SJSA1 (cell line): ENCODE measurements at regions not wholly inside any gene's neighbourhood (a gene's known extent, or its start where the extent isn't known, plus 50 kb on each side); places are given as distances from the start of the nearest gene placed in this dataset.

Source experiments
- DNase-seq, 2 experiments: peaks; one replicate each; pipeline ENCODE4 v3.0.0-alpha.2; 2015 to 2020; ENCODE audit warnings: low spot score in 2 of 2, low read depth in 1 of 2
- H3K27ac ChIP-seq: fragments of 250-450 bp; sonication (Bioruptor Pico); 2 replicates; pipeline ENCODE4 v1.5.1; 2020; ENCODE audit warnings: mild to moderate bottlenecking, moderate library complexity
- H3K27me3 ChIP-seq: fragments of 250-450 bp; sonication (Bioruptor Pico); replicated peaks from 2 replicates; pipeline ENCODE4 v1.5.1; 2020; ENCODE audit warnings: mild to moderate bottlenecking, moderate library complexity
- H3K36me3 ChIP-seq: fragments of 250-450 bp; sonication (Bioruptor Pico); 2 replicates; pipeline ENCODE4 v1.5.1; 2020; ENCODE audit warnings: mild to moderate bottlenecking
- H3K4me1 ChIP-seq: fragments of 250-450 bp; sonication (Bioruptor Pico); replicated peaks from 2 replicates; pipeline ENCODE4 v1.6.1; 2021; ENCODE audit warnings: mild to moderate bottlenecking
- H3K4me3 ChIP-seq: fragments of 250-450 bp; sonication (Bioruptor Pico); 2 replicates; pipeline ENCODE4 v1.5.1; 2020; ENCODE audit warnings: mild to moderate bottlenecking
- H3K9me3 ChIP-seq: fragments of 250-450 bp; sonication (Bioruptor Pico); replicated peaks from 2 replicates; pipeline ENCODE4 v1.5.1; 2020; ENCODE audit warnings: mild to moderate bottlenecking

DNA sequence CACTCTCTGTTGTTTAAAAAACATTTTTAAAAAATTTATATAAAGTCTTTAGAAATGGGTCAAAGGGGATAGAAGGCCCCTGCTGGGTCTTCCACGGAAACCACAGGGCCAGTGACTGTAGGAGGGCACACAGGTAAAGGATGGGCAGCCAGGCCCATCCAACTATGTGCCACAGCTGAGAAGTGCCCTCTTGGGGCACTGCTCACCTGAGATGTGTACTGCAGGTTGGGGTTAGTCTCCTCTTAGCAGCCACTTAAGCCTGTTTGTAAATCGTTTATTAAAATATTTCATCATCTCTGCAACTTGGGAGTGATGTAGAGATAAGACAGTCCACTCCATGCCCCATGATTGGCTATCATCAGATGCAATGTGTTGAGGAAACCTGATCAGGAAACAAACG, 222.4 kb downstream of the DIRAS2 start:
- H3K36me3 ChIP-seq: no peaks in the 10 kb centered on the region
- DNase-seq: no peak
- H3K27ac ChIP-seq: no peak overlapping the region
- H3K4me1 ChIP-seq: peaks cover 12% of the 10 kb centered on the region
- H3K27me3 ChIP-seq: no peaks in the 10 kb centered on the region
- H3K9me3 ChIP-seq: no peaks in the 10 kb centered on the region
- no peak overlapping the region for H3K4me3 ChIP-seq

GRCh38 chr9:90420768-90421513, 221.7 kb downstream of the DIRAS2 start:
- Histone ChIP-seq H3K27ac (no peak overlapping the region), H3K4me1 (peaks cover 12% of the 10 kb centered on the region), H3K36me3 (no peaks in the 10 kb centered on the region), H3K4me3 (no peak overlapping the region), H3K27me3 (no peaks in the 10 kb centered on the region), H3K9me3 (no peaks in the 10 kb centered on the region)
- peak in 1 of 2 experiments; percentile 28 for DNase-seq

DNA sequence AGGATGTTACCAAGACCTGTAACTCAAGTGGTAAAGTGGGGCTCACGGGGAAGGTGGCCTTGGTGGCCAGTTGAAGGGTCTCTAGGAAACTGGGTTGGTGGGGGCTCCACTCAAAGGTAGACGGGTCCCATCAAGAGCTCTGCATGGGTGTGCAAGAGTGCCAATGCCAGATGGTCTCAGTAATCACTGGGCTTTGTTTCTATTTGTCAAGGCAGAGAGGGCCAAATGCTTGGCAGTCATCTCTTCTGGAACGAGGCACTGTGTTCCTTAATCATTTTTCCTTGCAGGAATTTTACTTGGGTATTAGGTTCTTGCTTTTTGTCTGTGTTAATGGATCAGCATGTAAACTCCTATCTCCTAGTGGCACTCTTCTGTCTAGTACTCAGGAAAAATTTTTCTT, 220.8 kb downstream of the DIRAS2 start:
- Histone ChIP-seq H3K4me3 (no peak overlapping the region), H3K36me3 (no peaks in the 10 kb centered on the region), H3K4me1 (peaks cover 12% of the 10 kb centered on the region), H3K27ac (no peak overlapping the region), H3K9me3 (no peaks in the 10 kb centered on the region), H3K27me3 (no peaks in the 10 kb centered on the region)
- no peak for DNase-seq

DNA sequence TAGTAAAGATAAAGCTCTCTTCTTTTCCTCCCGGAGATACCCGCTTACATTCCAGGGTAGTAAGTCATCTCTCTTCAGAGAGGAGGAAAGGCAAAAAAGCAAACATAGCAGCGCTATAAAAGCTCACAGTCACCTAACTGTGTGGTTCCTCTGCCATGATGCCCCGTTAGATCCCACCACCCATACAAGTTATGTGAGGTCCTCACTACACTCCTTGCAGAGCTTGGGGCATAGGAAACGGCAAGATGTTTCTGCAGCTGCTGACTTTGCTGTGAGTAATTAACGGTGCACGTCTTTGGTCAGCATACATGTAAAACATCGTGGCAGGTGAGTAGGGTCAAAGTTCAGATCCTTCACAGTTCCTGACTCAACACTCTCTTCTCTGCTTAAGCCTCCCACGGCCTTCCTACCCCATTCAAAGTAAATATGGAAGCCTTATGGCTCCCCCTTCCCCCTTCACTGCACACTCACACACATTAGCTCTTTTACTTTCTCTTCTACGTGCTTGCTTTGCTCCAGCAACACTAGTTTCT, 218.9 kb downstream of the DIRAS2 start:
- Histone ChIP-seq H3K4me1 (peaks cover 12% of the 10 kb centered on the region), H3K27me3 (no peaks in the 10 kb centered on the region), H3K27ac (no peak overlapping the region), H3K4me3 (no peak overlapping the region), H3K36me3 (no peaks in the 10 kb centered on the region), H3K9me3 (no peaks in the 10 kb centered on the region)
- peak in 1 of 2 experiments; percentile 37 for DNase-seq

GRCh38 chr9:90428517-90428916, 214.1 kb downstream of the DIRAS2 start:
- Histone ChIP-seq H3K36me3 (no peaks in the 10 kb centered on the region), H3K4me1 (peaks cover 3% of the 10 kb centered on the region), H3K9me3 (no peaks in the 10 kb centered on the region), H3K27me3 (no peaks in the 10 kb centered on the region), H3K27ac (no peak overlapping the region), H3K4me3 (no peak overlapping the region)
- no peak for DNase-seq

DNA sequence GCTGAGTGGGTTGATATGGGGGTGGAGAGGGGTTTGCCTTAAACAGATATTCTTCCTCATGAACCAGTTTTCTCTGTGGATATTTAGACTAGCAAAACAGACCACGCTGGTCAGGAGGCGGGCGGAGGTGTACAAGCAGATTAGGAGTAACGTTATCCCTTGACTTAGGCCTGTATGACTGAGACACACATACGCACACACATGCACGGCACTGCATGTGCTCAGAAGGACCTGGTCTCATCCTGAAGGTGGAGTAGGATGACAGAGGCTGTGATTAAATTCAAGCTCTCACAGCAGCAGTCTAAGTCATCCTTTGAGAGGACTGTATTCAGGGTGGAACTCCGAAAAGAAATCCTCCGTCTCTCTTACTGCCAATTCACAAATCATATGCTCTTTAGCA, 209.7 kb downstream of the DIRAS2 start:
- H3K27ac ChIP-seq: no peak overlapping the region
- no peak overlapping the region for H3K4me3 ChIP-seq
- no peaks in the 10 kb centered on the region for H3K9me3 ChIP-seq
- no peaks in the 10 kb centered on the region for H3K27me3 ChIP-seq
- DNase-seq: no peak
- no peaks in the 10 kb centered on the region for H3K36me3 ChIP-seq
- no peaks in the 10 kb centered on the region for H3K4me1 ChIP-seq

DNA sequence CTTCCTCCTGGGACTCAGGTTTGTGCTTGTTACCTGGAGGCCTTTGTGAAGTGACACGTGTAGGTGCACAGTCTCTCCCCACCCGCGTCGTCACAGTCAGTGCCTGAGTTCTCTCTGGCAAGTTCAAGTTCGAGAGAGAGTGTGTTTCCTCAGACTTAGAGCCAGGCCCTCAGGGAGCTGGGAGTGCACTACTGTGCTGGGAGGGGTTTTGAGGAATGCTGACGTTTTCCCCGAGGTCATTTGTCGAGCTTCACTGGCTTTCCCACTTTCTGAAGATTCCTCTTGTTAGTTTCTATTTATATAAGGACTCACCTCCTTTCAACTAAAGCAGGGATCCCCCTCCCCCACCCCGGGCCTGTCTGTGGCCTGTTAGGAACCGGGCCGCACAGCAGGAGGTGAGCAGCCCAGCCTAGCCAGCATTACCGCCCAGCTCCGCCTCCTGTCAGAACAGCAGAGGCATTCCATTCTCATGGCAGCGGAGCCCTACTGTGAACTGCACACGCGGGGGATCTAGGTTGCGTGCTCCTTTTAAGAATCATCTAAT, 209.2 kb downstream of the DIRAS2 start:
- H3K4me1 ChIP-seq: no peaks in the 10 kb centered on the region
- H3K27me3 ChIP-seq: no peaks in the 10 kb centered on the region
- H3K36me3 ChIP-seq: no peaks in the 10 kb centered on the region
- no peaks in the 10 kb centered on the region for H3K9me3 ChIP-seq
- H3K4me3 ChIP-seq: no peak overlapping the region
- DNase-seq: no peak
- no peak overlapping the region for H3K27ac ChIP-seq

- no peaks in the 10 kb centered on the region for H3K4me1 ChIP-seq
- H3K9me3 ChIP-seq: no peaks in the 10 kb centered on the region
- H3K27ac ChIP-seq: no peak overlapping the region
- DNase-seq: no peak
- no peaks in the 10 kb centered on the region for H3K36me3 ChIP-seq
- H3K4me3 ChIP-seq: no peak overlapping the region
- no peaks in the 10 kb centered on the region for H3K27me3 ChIP-seq
Measured at GRCh38 chr9:90441814-90442213, 200.8 kb downstream of the DIRAS2 start.

- Histone ChIP-seq H3K9me3 (no peaks in the 10 kb centered on the region), H3K4me1 (no peaks in the 10 kb centered on the region), H3K4me3 (no peak overlapping the region), H3K27me3 (no peaks in the 10 kb centered on the region), H3K27ac (no peak overlapping the region), H3K36me3 (no peaks in the 10 kb centered on the region)
- DNase-seq: no peak
Measured at GRCh38 chr9:90442723-90443122, 199.9 kb downstream of the DIRAS2 start.

DNA sequence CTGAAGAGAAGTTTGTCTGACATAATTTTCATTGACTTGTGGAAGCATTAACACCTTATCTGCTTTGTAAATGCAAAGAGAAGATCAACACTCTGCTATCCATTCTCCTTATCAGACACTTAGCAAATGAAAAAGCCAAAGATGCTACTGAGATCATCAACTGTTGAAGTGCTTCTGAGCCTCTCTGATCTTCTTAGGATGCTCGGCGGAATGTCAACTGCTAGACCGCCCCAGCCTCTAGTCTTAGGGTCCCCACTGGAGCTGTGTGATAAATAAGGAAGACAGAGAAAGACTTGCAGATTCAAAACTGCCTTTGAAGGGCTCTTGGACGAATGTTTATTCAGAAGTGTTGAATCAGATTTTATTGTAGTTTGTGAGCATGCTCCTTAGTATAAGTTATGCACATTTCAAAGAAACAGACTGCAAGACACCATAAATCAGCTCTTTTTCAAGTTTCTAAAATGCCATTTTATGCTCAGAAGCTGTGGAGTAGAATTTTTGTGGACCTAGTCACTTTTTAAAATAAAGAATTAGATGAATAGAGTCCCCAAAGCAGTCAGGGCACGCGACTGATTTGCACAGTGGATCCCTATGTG, 197.9 kb downstream of the DIRAS2 start:
- no peaks in the 10 kb centered on the region for H3K4me1 ChIP-seq
- no peaks in the 10 kb centered on the region for H3K36me3 ChIP-seq
- no peak overlapping the region for H3K4me3 ChIP-seq
- H3K27me3 ChIP-seq: no peaks in the 10 kb centered on the region
- H3K9me3 ChIP-seq: no peaks in the 10 kb centered on the region
- H3K27ac ChIP-seq: no peak overlapping the region
- no peak for DNase-seq

GRCh38 chr9:90445391-90445790, 197.2 kb downstream of the DIRAS2 start:
- Histone ChIP-seq H3K27me3 (no peaks in the 10 kb centered on the region), H3K9me3 (no peaks in the 10 kb centered on the region), H3K27ac (no peak overlapping the region), H3K4me1 (no peaks in the 10 kb centered on the region), H3K36me3 (no peaks in the 10 kb centered on the region), H3K4me3 (no peak overlapping the region)
- DNase-seq: no peak

- Histone ChIP-seq H3K36me3 (no peaks in the 10 kb centered on the region), H3K9me3 (no peaks in the 10 kb centered on the region), H3K4me1 (no peaks in the 10 kb centered on the region), H3K27ac (no peak overlapping the region), H3K27me3 (no peaks in the 10 kb centered on the region), H3K4me3 (no peak overlapping the region)
- DNase-seq: no peak
Measured at GRCh38 chr9:90446200-90446948, 196.2 kb downstream of the DIRAS2 start.

DNA sequence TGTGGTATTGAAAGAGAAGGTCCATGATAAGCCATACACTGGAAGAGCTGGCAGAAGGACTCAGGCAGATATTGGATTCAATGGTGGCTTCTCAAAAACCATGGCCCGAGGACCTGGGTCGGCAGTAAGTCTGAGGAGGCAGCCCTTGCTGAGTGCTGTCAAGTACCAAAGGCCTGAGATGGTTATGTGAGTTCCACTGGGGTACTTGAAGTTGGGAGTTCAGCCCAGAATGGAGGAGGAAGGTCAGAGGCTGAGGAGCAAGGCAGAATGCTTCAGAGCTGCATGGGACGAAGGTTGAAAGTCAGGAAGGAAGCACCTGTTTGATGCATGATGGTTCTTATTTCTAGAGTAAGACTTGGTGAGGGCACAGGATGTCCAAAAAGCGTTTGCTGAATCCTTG, 194.9 kb downstream of the DIRAS2 start:
- Histone ChIP-seq H3K4me3 (no peak overlapping the region), H3K4me1 (no peaks in the 10 kb centered on the region), H3K27me3 (no peaks in the 10 kb centered on the region), H3K9me3 (no peaks in the 10 kb centered on the region), H3K27ac (no peak overlapping the region), H3K36me3 (no peaks in the 10 kb centered on the region)
- no peak for DNase-seq
